H1 (cell line): ENCODE measurements at regions not wholly inside any gene's neighbourhood (a gene's known extent, or its start where the extent isn't known, plus 50 kb on each side); places are given as distances from the start of the nearest gene placed in this dataset.

Source experiments
- SIX5 ChIP-seq: IDR thresholded peaks from 2 replicates; pipeline ENCODE4 v1.6.1; 2011; ENCODE audit warnings: mild to moderate bottlenecking, low read depth, low read length
- TF ChIP-seq, protein P1 (sequence below): IDR thresholded peaks from 2 replicates; pipeline ENCODE4 v1.6.1; 2012; ENCODE audit warnings: inconsistent platforms

DNA sequence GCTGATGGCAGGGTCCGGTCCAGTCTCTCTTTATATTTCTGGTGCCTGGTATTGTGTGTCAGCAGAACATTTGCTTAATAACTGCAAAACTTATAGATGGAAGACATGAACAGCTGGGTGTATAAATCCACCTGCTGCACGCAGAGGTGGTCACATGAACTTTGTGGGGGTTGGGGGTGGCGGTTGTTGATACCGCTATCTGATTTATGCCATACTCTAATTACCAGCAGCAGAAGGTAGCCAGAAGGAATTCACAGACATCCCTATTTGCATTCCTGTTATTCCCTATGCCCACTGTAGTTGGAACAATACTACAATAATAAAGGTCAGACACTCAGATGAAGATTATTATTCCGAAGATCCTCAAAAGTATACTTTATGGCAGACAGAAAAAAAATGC lies 121.6 kb upstream of the PUDP start (continued):
- TF ChIP-seq, protein P1, sequence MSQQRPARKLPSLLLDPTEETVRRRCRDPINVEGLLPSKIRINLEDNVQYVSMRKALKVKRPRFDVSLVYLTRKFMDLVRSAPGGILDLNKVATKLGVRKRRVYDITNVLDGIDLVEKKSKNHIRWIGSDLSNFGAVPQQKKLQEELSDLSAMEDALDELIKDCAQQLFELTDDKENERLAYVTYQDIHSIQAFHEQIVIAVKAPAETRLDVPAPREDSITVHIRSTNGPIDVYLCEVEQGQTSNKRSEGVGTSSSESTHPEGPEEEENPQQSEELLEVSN, result no peak
- no peak for TF ChIP-seq SIX5
